ENCODE measurements at regions not wholly inside any gene's neighbourhood (a gene's known extent, or its start where the extent isn't known, plus 50 kb on each side); places are given as distances from the start of the nearest gene placed in this dataset.
"Not testable (repeated sequence)": the region's sequence is repeated elsewhere in the genome, so short reads cannot be mapped to it uniquely, and the experiment has no call there.

GRCh38 chr15:96851613-96852012 lies 521.1 kb downstream of the NR2F2 start:
- Histone ChIP-seq H3K27me3 (ENCODE audit: control insufficient read depth, insufficient read depth, low read length) (no peaks in the 10 kb centered on the region), H3K36me3 (replicated peaks; ENCODE audit: control insufficient read depth, insufficient read depth, low read length) (no peaks in the 10 kb centered on the region), H3K4me3 (ENCODE audit: insufficient read depth, low read depth, low read length) (no peak overlapping the region)
- no peak for DNase-seq

- Histone ChIP-seq H3K4me3 (ENCODE audit: insufficient read depth, low read depth, low read length) (no peak overlapping the region), H3K27me3 (ENCODE audit: control insufficient read depth, insufficient read depth, low read length) (no peaks in the 10 kb centered on the region), H3K36me3 (replicated peaks; ENCODE audit: control insufficient read depth, insufficient read depth, low read length) (no peaks in the 10 kb centered on the region; the same call in 1 of the 2 replicates)
- DNase-seq = no peak
Measured at GRCh38 chr15:96858694-96859093, 528.2 kb downstream of the NR2F2 start.

GRCh38 chr15:96860741-96861140 lies 530.2 kb downstream of the NR2F2 start:
- no peaks in the 10 kb centered on the region; the same call in 1 of the 2 replicates for H3K36me3 ChIP-seq (replicated peaks; ENCODE audit: control insufficient read depth, insufficient read depth, low read length)
- DNase-seq = no peak
- no peaks in the 10 kb centered on the region for H3K27me3 ChIP-seq (ENCODE audit: control insufficient read depth, insufficient read depth, low read length)
- no peak overlapping the region for H3K4me3 ChIP-seq (ENCODE audit: insufficient read depth, low read depth, low read length)

GRCh38 chr15:96867992-96868391 lies 537.5 kb downstream of the NR2F2 start:
- H3K27me3 ChIP-seq (ENCODE audit: control insufficient read depth, insufficient read depth, low read length) = no peaks in the 10 kb centered on the region
- H3K4me3 ChIP-seq (ENCODE audit: insufficient read depth, low read depth, low read length) = no peak overlapping the region
- H3K36me3 ChIP-seq (replicated peaks; ENCODE audit: control insufficient read depth, insufficient read depth, low read length) = no peaks in the 10 kb centered on the region
- no peak for DNase-seq

- H3K27me3 ChIP-seq (ENCODE audit: control insufficient read depth, insufficient read depth, low read length) = no peaks in the 10 kb centered on the region
- no peaks in the 10 kb centered on the region for H3K36me3 ChIP-seq (replicated peaks; ENCODE audit: control insufficient read depth, insufficient read depth, low read length)
- DNase-seq = no peak
- H3K4me3 ChIP-seq (ENCODE audit: insufficient read depth, low read depth, low read length) = no peak overlapping the region
Measured at GRCh38 chr15:96869122-96869521, 538.6 kb downstream of the NR2F2 start.

DNA sequence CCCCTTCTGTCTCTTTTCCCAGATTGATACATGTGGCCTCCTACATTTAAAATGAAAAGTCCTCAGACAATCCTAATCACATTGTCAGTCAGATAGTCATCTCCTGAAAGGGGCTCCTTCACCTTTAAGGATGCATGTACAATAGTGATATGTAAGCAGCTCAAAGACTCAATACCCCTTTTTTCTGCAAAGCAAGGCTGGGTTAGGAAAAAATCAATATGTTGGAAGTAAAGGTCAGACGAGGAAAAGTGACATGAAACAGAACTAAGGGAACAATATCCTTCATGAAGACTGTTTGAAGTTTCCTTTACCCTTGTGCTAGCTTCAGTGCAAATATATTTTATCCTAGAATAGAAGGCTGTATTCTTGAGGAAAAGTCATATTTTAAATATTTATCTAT lies 539.3 kb downstream of the NR2F2 start:
- DNase-seq = no peak
- no peaks in the 10 kb centered on the region for H3K36me3 ChIP-seq (replicated peaks; ENCODE audit: control insufficient read depth, insufficient read depth, low read length)
- H3K4me3 ChIP-seq (ENCODE audit: insufficient read depth, low read depth, low read length) = no peak overlapping the region
- H3K27me3 ChIP-seq (ENCODE audit: control insufficient read depth, insufficient read depth, low read length) = no peaks in the 10 kb centered on the region

- Histone ChIP-seq H3K27me3 (ENCODE audit: control insufficient read depth, insufficient read depth, low read length) (no peaks in the 10 kb centered on the region), H3K4me3 (ENCODE audit: insufficient read depth, low read depth, low read length) (no peak overlapping the region), H3K36me3 (replicated peaks; ENCODE audit: control insufficient read depth, insufficient read depth, low read length) (no peaks in the 10 kb centered on the region)
- peak; percentile 13 for DNase-seq
Measured at GRCh38 chr15:96870580-96870979, 540.1 kb downstream of the NR2F2 start.

DNA sequence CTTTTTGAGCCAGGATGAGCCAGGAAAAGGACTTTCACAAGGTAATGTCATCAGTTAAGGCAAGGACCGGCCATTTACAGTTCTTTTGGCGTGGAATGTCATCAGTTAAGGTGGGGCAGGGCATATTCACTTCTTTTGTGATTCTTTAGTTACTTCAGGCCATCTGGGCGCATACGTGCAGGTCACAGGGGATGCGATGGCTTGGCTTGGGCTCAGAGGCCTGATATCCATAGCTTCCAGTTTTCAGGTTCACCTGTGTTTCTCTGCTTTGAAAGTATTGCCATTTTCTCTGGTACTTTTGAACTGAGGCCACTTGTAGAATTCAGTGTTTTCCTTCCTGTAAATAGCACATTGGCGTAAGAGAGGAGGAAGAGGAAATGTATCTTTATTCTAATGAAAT lies 546.9 kb downstream of the NR2F2 start:
- H3K27me3 ChIP-seq (ENCODE audit: control insufficient read depth, insufficient read depth, low read length); DNase-seq; H3K4me3 ChIP-seq (ENCODE audit: insufficient read depth, low read depth, low read length); H3K36me3 ChIP-seq (replicated peaks; ENCODE audit: control insufficient read depth, insufficient read depth, low read length): not testable (repeated sequence)

- no peaks in the 10 kb centered on the region for H3K36me3 ChIP-seq (replicated peaks; ENCODE audit: control insufficient read depth, insufficient read depth, low read length)
- DNase-seq = no peak
Measured at GRCh38 chr15:96878129-96878528, 547.6 kb downstream of the NR2F2 start.

DNA sequence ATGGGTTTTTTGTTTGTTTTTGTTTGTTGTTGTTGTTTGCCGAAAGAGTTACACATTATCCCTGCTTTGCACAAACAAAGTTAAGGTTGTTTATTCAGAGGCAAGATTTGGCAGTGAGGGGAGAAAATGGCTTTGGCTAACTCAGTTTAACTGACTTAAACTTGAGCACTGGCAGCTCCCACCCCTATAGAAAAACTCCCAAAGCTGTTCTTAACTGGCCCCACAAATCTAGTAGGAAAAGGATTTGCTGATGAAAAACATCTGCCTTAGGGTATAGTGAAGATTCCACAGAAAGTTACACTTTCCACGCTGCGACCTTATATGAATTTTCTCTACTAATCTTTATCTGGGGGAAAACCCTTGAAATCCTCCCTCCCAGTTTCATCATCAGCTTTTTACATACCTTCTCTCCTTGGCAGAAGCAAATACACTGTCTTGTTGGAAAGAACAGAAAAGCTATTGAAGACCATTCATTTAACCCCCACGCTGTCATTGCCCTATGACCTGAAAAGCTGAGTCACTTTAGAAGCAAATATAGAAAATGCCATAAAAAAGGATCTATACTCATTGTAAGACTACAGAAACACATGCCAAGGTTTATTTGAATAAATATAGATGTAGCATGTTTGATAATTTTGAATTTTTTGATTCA lies 551.7 kb downstream of the NR2F2 start:
- Histone ChIP-seq H3K36me3 (replicated peaks; ENCODE audit: control insufficient read depth, insufficient read depth, low read length) (no peaks in the 10 kb centered on the region), H3K27me3 (ENCODE audit: control insufficient read depth, insufficient read depth, low read length) (no peaks in the 10 kb centered on the region), H3K4me3 (ENCODE audit: insufficient read depth, low read depth, low read length) (no peak overlapping the region)
- DNase-seq = no peak

More at GRCh38 chr15:96878129-96878528, 547.6 kb downstream of the NR2F2 start:
- no peak overlapping the region for H3K4me3 ChIP-seq (ENCODE audit: insufficient read depth, low read depth, low read length)
- no peaks in the 10 kb centered on the region for H3K27me3 ChIP-seq (ENCODE audit: control insufficient read depth, insufficient read depth, low read length)

GRCh38 chr15:96887730-96888129 lies 557.2 kb downstream of the NR2F2 start:
- DNase-seq = no peak
- Histone ChIP-seq H3K27me3 (ENCODE audit: control insufficient read depth, insufficient read depth, low read length) (no peaks in the 10 kb centered on the region), H3K4me3 (ENCODE audit: insufficient read depth, low read depth, low read length) (no peak overlapping the region), H3K36me3 (replicated peaks; ENCODE audit: control insufficient read depth, insufficient read depth, low read length) (no peaks in the 10 kb centered on the region)

DNA sequence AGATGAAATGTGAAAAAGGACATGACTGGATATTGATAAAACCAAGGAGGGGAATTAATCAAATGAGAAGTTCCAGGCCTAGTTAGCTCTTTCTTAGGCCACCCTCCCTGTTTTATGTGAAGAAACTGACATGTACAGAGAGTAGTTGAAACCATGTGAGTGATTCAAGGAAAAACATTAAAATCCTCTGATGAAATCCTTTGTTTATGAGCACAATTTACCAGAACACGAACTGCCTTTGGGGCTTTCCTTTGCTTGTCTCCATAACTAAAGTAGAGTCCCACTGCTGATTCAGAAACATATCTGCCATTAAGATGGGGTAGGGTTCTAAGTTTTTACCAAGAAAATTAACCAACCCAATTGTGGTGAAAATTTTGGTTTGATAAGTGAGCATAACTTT lies 558.3 kb downstream of the NR2F2 start:
- H3K27me3 ChIP-seq (ENCODE audit: control insufficient read depth, insufficient read depth, low read length) = no peaks in the 10 kb centered on the region
- H3K36me3 ChIP-seq (replicated peaks; ENCODE audit: control insufficient read depth, insufficient read depth, low read length) = no peaks in the 10 kb centered on the region
- no peak for DNase-seq
- H3K4me3 ChIP-seq (ENCODE audit: insufficient read depth, low read depth, low read length) = no peak overlapping the region

DNA sequence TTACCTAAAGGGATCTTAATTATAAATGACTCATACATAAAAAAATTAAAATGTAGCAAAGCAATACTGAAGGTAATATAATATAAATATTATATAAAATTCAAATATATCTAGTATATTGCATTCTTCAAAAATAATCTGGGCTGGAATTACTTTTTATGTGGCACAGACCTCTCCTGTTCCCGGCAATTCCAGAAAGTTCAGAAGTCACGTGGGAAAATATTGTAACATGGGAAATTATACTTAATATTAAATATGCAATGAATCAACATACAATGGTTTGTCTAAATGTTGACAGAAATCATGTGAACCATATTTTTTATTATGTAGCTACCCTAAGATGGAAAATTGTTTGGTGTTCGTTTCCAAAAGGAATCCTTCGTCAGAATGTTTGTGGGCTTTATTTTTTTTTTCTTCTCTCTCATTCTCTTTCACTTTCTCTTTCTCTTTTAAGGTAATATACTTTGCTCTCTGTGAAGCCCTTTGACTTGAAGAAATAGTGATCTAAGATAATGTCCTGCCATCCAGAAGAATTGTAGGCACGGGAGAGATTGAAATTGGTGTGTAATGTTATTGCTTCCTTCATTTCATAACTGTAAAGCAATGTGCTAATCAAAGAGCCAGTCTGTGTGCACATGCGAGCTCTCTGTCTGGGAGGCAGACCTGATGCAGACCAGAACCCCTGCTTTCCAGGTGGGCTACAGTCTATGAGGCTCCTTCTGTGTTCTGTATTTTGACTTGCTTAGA lies 559.4 kb downstream of the NR2F2 start:
- Histone ChIP-seq H3K36me3 (replicated peaks; ENCODE audit: control insufficient read depth, insufficient read depth, low read length) (no peaks in the 10 kb centered on the region), H3K4me3 (ENCODE audit: insufficient read depth, low read depth, low read length) (no peak overlapping the region), H3K27me3 (ENCODE audit: control insufficient read depth, insufficient read depth, low read length) (no peaks in the 10 kb centered on the region)
- DNase-seq = no peak

- H3K4me3 ChIP-seq (ENCODE audit: insufficient read depth, low read depth, low read length) = no peak overlapping the region
- H3K27me3 ChIP-seq (ENCODE audit: control insufficient read depth, insufficient read depth, low read length) = no peaks in the 10 kb centered on the region
- no peaks in the 10 kb centered on the region for H3K36me3 ChIP-seq (replicated peaks; ENCODE audit: control insufficient read depth, insufficient read depth, low read length)
- no peak for DNase-seq
Measured at GRCh38 chr15:96891046-96891445, 560.5 kb downstream of the NR2F2 start.

- Histone ChIP-seq H3K36me3 (replicated peaks; ENCODE audit: control insufficient read depth, insufficient read depth, low read length) (no peaks in the 10 kb centered on the region), H3K27me3 (ENCODE audit: control insufficient read depth, insufficient read depth, low read length) (no peaks in the 10 kb centered on the region), H3K4me3 (ENCODE audit: insufficient read depth, low read depth, low read length) (no peak overlapping the region)
- DNase-seq = peak; percentile 39
Measured at GRCh38 chr15:96893159-96893906, 562.8 kb downstream of the NR2F2 start.

Data from H7 (cell line).